22Rv1 (cell line): ENCODE measurements at regions not wholly inside any gene's neighbourhood (a gene's known extent, or its start where the extent isn't known, plus 50 kb on each side); places are given as distances from the start of the nearest gene placed in this dataset.

ENCODE experiments used
- H3K27ac ChIP-seq: fragments of 450-650 bp; 2 replicates; pipeline ENCODE4 v1.5.1; 2017
- ZFX ChIP-seq: fragments of 450-650 bp; IDR thresholded peaks from 2 replicates; pipeline ENCODE4 v1.6.1; 2017; ENCODE audit warnings: antibody characterized with exemption, borderline replicate concordance
- TF ChIP-seq, protein P1 (sequence below): fragments of 450-650 bp; IDR thresholded peaks from 2 replicates; pipeline ENCODE4 v1.5.1; 2017; ENCODE audit warnings: mild to moderate bottlenecking

GRCh38 chr11:90845799-90846198 is 623.0 kb upstream of the CHORDC1 start:
- TF ChIP-seq, protein P1, sequence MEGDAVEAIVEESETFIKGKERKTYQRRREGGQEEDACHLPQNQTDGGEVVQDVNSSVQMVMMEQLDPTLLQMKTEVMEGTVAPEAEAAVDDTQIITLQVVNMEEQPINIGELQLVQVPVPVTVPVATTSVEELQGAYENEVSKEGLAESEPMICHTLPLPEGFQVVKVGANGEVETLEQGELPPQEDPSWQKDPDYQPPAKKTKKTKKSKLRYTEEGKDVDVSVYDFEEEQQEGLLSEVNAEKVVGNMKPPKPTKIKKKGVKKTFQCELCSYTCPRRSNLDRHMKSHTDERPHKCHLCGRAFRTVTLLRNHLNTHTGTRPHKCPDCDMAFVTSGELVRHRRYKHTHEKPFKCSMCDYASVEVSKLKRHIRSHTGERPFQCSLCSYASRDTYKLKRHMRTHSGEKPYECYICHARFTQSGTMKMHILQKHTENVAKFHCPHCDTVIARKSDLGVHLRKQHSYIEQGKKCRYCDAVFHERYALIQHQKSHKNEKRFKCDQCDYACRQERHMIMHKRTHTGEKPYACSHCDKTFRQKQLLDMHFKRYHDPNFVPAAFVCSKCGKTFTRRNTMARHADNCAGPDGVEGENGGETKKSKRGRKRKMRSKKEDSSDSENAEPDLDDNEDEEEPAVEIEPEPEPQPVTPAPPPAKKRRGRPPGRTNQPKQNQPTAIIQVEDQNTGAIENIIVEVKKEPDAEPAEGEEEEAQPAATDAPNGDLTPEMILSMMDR = no peak
- no peak for TF ChIP-seq ZFX

GRCh38 chr11:90845126-90845525 is 622.3 kb upstream of the CHORDC1 start:
- TF ChIP-seq ZFX = no peak
- TF ChIP-seq, protein P1 = no peak
- no peak overlapping the region for H3K27ac ChIP-seq

More at GRCh38 chr11:90845799-90846198, 623.0 kb upstream of the CHORDC1 start:
- no peak overlapping the region for H3K27ac ChIP-seq

- TF ChIP-seq, protein P1 = no peak
- TF ChIP-seq ZFX = no peak
- no peak overlapping the region for H3K27ac ChIP-seq
Observed at GRCh38 chr11:90844041-90844440, 621.2 kb upstream of the CHORDC1 start.

DNA sequence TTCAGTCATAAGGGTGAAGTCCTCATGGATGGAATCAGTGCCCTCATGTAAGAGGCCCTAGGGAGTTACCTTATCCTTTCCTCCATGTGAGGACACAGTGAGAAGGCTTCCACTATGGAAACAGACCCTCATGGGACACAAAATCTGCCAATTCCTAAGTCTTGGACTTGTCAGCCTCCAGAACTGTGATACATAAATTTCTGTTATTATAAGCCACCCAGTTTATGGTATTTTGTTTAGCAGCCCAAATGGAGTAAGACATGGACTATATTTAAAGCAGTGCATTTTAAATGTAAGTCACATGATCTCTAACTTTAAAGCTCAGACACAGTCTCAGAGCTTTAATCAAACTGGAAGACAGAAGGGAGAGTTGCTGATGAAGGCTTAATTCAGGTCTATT is 619.8 kb upstream of the CHORDC1 start:
- TF ChIP-seq ZFX = no peak
- TF ChIP-seq, protein P1 = no peak
- no peak overlapping the region for H3K27ac ChIP-seq

DNA sequence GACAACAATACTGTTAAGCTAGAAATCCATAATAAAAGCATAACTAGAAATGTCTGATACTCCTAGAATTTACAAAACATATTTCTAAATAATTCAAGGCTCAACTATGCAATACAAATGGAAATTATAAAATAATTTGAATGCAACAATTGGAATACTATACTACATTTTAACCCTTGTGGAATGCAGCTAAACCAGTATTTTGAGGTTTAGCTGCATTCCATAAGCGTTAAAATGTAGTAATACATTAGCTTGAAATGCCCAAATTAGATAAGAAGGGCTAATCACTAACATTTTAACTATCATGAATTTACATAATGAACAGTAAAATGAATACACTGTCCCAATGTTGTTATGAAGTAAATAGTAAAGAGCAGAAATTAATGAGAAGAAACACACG is 617.2 kb upstream of the CHORDC1 start:
- TF ChIP-seq, protein P1 = no peak
- TF ChIP-seq ZFX = no peak
- H3K27ac ChIP-seq = no peak overlapping the region

DNA sequence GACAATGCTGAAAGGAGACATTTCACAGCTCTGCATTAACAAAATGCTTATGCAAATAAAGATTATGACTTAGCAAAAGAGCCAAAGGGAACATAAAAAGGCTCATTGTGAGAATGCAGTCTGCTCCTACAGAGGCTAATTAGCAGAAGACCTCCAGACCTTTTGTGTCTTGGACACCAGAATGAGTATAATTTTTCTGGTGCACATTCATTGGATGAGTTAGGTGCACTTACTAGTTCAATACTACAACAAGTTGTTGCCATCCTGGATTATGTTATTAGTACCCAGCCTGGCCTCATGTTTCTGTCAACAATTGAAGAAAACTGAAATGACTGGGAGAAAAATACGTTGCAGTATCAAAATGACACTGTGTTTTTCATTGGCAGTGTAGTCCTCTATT is 613.2 kb upstream of the CHORDC1 start:
- TF ChIP-seq ZFX = no peak
- TF ChIP-seq, protein P1 = no peak
- H3K27ac ChIP-seq = no peak overlapping the region

- no peak overlapping the region for H3K27ac ChIP-seq
- TF ChIP-seq, protein P1 = no peak
- TF ChIP-seq ZFX = no peak
Observed at GRCh38 chr11:90823446-90823845, 600.6 kb upstream of the CHORDC1 start.
